SK-N-MC (cell line): ENCODE measurements at regions not wholly inside any gene's neighbourhood (a gene's known extent, or its start where the extent isn't known, plus 50 kb on each side); places are given as distances from the start of the nearest gene placed in this dataset.
A peak's percentile ranks its signal among the peaks of the same experiment; 100 is the strongest.
"Not testable (repeated sequence)": the region's sequence is repeated elsewhere in the genome, so short reads cannot be mapped to it uniquely, and the experiment has no call there.

Experiments
- DNase-seq: peaks from one replicate; pipeline ENCODE4 v3.0.0-alpha.2; 2011; ENCODE audit warnings: low read depth, low spot score
- H3K27ac ChIP-seq: fragments of 200-600 bp; sonication (generic); 2 replicates; pipeline ENCODE4 v1.5.1; 2016; ENCODE audit warnings: mixed run types
- H3K36me3 ChIP-seq: fragments of 200-600 bp; sonication (generic); 2 replicates; pipeline ENCODE4 v1.6.1; 2017; ENCODE audit warnings: antibody characterized with exemption, low read length, mixed read lengths; ENCODE audit not compliant: insufficient read depth
- H3K4me3 ChIP-seq: fragments of 200-600 bp; sonication (generic); 2 replicates; pipeline ENCODE4 v1.5.1; 2016
- H3K9ac ChIP-seq: fragments of 200-600 bp; sonication (generic); 2 replicates; pipeline ENCODE4 v1.8.0; 2017; ENCODE audit warnings: mixed run types, mixed read lengths; ENCODE audit not compliant: insufficient read length
- H3K9me3 ChIP-seq: fragments of 200-600 bp; sonication (generic); 2 replicates; pipeline ENCODE4 v1.6.1; 2017; ENCODE audit warnings: low read depth, mild to moderate bottlenecking, antibody characterized with exemption, low read length, moderate library complexity, mixed read lengths
- EZH2 ChIP-seq: fragments of 200-600 bp; sonication (generic); IDR thresholded peaks from one replicate; pipeline ENCODE4 v1.6.1; 2017; ENCODE audit warnings: antibody characterized with exemption
- FOXP2 ChIP-seq: optimal IDR thresholded peaks from 2 replicates; pipeline ENCODE3; 2011; ENCODE audit warnings: mild to moderate bottlenecking, moderate library complexity; ENCODE audit not compliant: insufficient read depth; ENCODE audit errors: extremely low read length, control extremely low read depth
- POLR2AphosphoS5 ChIP-seq: IDR thresholded peaks from 2 replicates; pipeline ENCODE4 v1.6.1; 2012; ENCODE audit warnings: mild to moderate bottlenecking, low read depth, low read length, borderline replicate concordance

DNA sequence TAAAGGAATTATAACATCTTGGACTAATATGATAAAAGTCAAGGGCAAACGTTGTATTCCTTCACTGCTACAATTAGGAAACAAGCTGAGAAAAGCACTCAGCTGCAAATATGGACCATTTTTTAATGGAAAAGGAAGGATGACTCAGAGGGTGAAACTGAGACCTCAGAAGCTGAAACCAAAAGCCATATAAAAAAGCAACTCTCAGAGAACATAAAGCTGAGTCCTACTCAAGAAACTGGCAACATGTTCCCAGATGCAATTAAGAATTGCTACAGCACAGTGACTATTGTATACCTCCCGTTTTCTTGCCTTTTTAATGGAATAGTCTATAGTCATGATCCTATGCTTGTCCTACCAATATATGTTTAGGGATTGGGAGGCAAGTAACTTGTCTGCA lies 1106.4 kb upstream of the INTU start:
- DNase-seq = no peak
- H3K4me3 ChIP-seq = no peak overlapping the region
- TF ChIP-seq EZH2 (no peak), FOXP2 (no peak), POLR2AphosphoS5 (no peak)
- H3K27ac ChIP-seq = no peak overlapping the region
- H3K9me3 ChIP-seq = peaks cover 13% of the 10 kb centered on the region
- no peak overlapping the region for H3K9ac ChIP-seq
- peaks cover 11% of the 10 kb centered on the region for H3K36me3 ChIP-seq

- peaks cover 10% of the 10 kb centered on the region for H3K9me3 ChIP-seq
- no peak overlapping the region for H3K4me3 ChIP-seq
- TF ChIP-seq FOXP2 (no peak), EZH2 (no peak), POLR2AphosphoS5 (no peak)
- peaks cover 11% of the 10 kb centered on the region for H3K36me3 ChIP-seq
- H3K27ac ChIP-seq = no peak overlapping the region
- no peak for DNase-seq
- H3K9ac ChIP-seq = no peak overlapping the region
Measured at GRCh38 chr4:126529997-126530396, 1102.8 kb upstream of the INTU start.

GRCh38 chr4:126530996-126531585 lies 1101.7 kb upstream of the INTU start:
- H3K4me3 ChIP-seq = no peak overlapping the region
- no peak overlapping the region for H3K9ac ChIP-seq
- H3K27ac ChIP-seq = no peak overlapping the region
- H3K9me3 ChIP-seq = peaks cover 7% of the 10 kb centered on the region
- no peak for DNase-seq
- TF ChIP-seq EZH2 (no peak), POLR2AphosphoS5 (no peak), FOXP2 (no peak)
- H3K36me3 ChIP-seq = peaks cover 11% of the 10 kb centered on the region

DNA sequence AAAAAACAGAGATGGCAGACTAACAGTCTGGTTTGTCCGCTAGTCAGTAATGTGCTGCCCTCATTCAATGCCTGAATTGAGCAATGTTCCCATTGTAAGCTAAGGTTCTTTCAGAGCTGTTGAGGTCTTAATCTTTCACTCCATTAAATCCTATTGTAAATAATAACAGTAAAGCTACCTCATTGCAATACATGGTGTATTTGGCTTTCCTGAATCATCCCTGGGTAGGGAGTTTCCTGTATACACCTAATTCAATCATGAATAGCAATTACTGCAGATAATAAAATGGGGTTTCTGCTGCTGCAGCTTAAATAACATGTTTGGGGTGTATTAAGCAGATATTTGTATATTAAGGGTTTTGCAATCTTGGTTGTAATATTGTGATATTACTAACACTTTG lies 1100.2 kb upstream of the INTU start:
- TF ChIP-seq EZH2 (no peak), POLR2AphosphoS5 (no peak), FOXP2 (no peak)
- no peak for DNase-seq
- Histone ChIP-seq H3K36me3 (peaks cover 4% of the 10 kb centered on the region; the same call in 1 of the 2 replicates), H3K9me3 (no peaks in the 10 kb centered on the region), H3K27ac (peak overlapping the region; percentile 71), H3K9ac (no peak overlapping the region), H3K4me3 (peak overlapping the region; percentile 21)

- Histone ChIP-seq H3K9ac (no peak overlapping the region), H3K4me3 (peak overlapping the region; percentile 21), H3K9me3 (no peaks in the 10 kb centered on the region), H3K36me3 (peaks cover 4% of the 10 kb centered on the region; the same call in 1 of the 2 replicates), H3K27ac (peak overlapping the region; percentile 71)
- no peak for DNase-seq
- no peak for TF ChIP-seq EZH2
- TF ChIP-seq POLR2AphosphoS5 = no peak
- no peak for TF ChIP-seq FOXP2
Measured at GRCh38 chr4:126533146-126533805, 1099.5 kb upstream of the INTU start.

- no peak for TF ChIP-seq FOXP2
- TF ChIP-seq EZH2 = no peak
- TF ChIP-seq POLR2AphosphoS5 = no peak
- H3K36me3 ChIP-seq = no peaks in the 10 kb centered on the region
- H3K9ac ChIP-seq = no peak overlapping the region
- no peak overlapping the region for H3K4me3 ChIP-seq
- no peaks in the 10 kb centered on the region for H3K9me3 ChIP-seq
- no peak for DNase-seq
- no peak overlapping the region for H3K27ac ChIP-seq
Measured at GRCh38 chr4:126539771-126540170, 1093.0 kb upstream of the INTU start.

DNA sequence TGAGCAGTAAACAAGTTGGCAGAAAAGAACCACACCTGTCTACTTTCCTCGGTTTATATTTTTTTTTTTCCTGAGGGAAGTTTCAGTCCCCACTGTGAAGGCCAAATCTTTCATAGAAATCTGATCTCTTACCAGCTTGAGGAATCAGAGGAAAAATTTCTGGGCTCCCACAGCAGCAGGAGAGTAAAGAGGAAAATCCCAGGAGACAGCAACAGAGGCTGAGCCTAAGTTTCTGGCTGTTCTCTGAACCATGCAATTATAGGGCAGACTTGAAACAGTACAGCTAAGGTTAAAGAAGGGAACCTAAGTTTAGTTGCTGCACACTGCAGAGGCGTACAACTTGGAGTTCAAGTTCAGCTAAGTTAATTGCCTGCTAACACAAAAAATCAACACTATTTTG lies 1090.9 kb upstream of the INTU start:
- H3K36me3 ChIP-seq = no peaks in the 10 kb centered on the region
- H3K9ac ChIP-seq = no peak overlapping the region
- TF ChIP-seq FOXP2 = no peak
- no peak for TF ChIP-seq POLR2AphosphoS5
- no peak for TF ChIP-seq EZH2
- H3K4me3 ChIP-seq = no peak overlapping the region
- no peak for DNase-seq
- H3K9me3 ChIP-seq = no peaks in the 10 kb centered on the region
- H3K27ac ChIP-seq = peak overlapping the region; percentile 25; the same call in 1 of the 2 replicates

DNA sequence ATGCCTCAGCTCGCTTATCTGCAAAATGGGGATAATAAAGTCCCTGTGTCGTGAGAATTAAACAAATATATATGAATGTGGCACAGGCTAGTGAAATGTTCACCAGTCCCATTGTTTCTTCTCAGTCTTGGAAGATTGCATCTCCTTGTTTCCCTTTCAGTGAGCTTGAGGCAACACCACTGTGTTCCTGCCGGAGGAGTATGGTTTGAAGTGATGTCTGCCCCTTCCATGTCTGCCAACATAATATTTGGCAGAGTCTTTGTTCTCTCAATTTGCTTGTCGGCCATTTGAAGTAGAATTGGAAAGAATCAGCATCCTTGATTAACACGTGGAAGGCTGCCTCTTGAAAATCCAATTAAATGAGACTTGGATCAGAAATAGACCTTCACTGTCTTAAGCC lies 1088.5 kb upstream of the INTU start:
- Histone ChIP-seq H3K4me3 (no peak overlapping the region), H3K27ac (no peak overlapping the region), H3K9me3 (no peaks in the 10 kb centered on the region; the same call in 1 of the 2 replicates), H3K36me3 (0 out of 2 replicates have a peak, but pooled peaks cover 5% of the 10 kb centered on the region), H3K9ac (no peak overlapping the region)
- DNase-seq = no peak
- no peak for TF ChIP-seq POLR2AphosphoS5
- TF ChIP-seq FOXP2 = no peak
- no peak for TF ChIP-seq EZH2

- H3K9ac ChIP-seq, DNase-seq, H3K9me3 ChIP-seq, H3K27ac ChIP-seq, H3K4me3 ChIP-seq, H3K36me3 ChIP-seq: not testable (repeated sequence)
Measured at GRCh38 chr4:126546197-126546596, 1086.6 kb upstream of the INTU start.
